ENCODE measurements at regions not wholly inside any gene's neighbourhood (a gene's known extent, or its start where the extent isn't known, plus 50 kb on each side); places are given as distances from the start of the nearest gene placed in this dataset.

GRCh38 chr19:8893419-8893818, 61.2 kb downstream of the MBD3L1 start:
- H3K4me1 ChIP-seq: no peaks in the 10 kb centered on the region
- no peaks in the 10 kb centered on the region for H3K36me3 ChIP-seq
- TF ChIP-seq POLR2AphosphoS5 (IDR thresholded peaks at IDR 0.05) (no peak), CTCF (IDR thresholded peaks at IDR 0.05) (no peak), POLR2A (IDR thresholded peaks at IDR 0.05) (no peak)
- no peak for DNase-seq (ENCODE audit: low spot score in 2 of 2)
- no peak overlapping the region for H3K4me3 ChIP-seq
- intact Hi-C loops (cut with DNase I; ENCODE audit: low total_unique reads): no loop called here
- no peak overlapping the region for H3K27ac ChIP-seq
- no peaks in the 10 kb centered on the region for H3K9me3 ChIP-seq
- no peaks in the 10 kb centered on the region for H3K27me3 ChIP-seq

GRCh38 chr19:8897106-8897505, 64.9 kb downstream of the MBD3L1 start:
- no peaks in the 10 kb centered on the region for H3K9me3 ChIP-seq
- TF ChIP-seq POLR2AphosphoS5 (IDR thresholded peaks at IDR 0.05) (no peak), POLR2A (IDR thresholded peaks at IDR 0.05) (no peak), CTCF (IDR thresholded peaks at IDR 0.05) (no peak)
- intact Hi-C loops (cut with DNase I; ENCODE audit: low total_unique reads): no loop called here
- no peak overlapping the region for H3K27ac ChIP-seq
- no peak for DNase-seq (ENCODE audit: low spot score in 2 of 2)
- H3K4me3 ChIP-seq: no peak overlapping the region
- H3K4me1 ChIP-seq: no peaks in the 10 kb centered on the region
- H3K36me3 ChIP-seq: no peaks in the 10 kb centered on the region
- H3K27me3 ChIP-seq: no peaks in the 10 kb centered on the region

GRCh38 chr19:8899356-8899755, 67.2 kb downstream of the MBD3L1 start:
- intact Hi-C loops (cut with DNase I; ENCODE audit: low total_unique reads): no loop called here
- H3K27ac ChIP-seq: no peak overlapping the region
- H3K9me3 ChIP-seq: no peaks in the 10 kb centered on the region
- no peaks in the 10 kb centered on the region for H3K36me3 ChIP-seq
- TF ChIP-seq CTCF (IDR thresholded peaks at IDR 0.05): no peak
- TF ChIP-seq POLR2AphosphoS5 (IDR thresholded peaks at IDR 0.05): no peak
- TF ChIP-seq POLR2A (IDR thresholded peaks at IDR 0.05): no peak
- DNase-seq (ENCODE audit: low spot score in 2 of 2): no peak
- H3K4me1 ChIP-seq: no peaks in the 10 kb centered on the region
- H3K4me3 ChIP-seq: no peak overlapping the region
- H3K27me3 ChIP-seq: no peaks in the 10 kb centered on the region

- DNase-seq (ENCODE audit: low spot score in 2 of 2): no peak
- no peak for TF ChIP-seq CTCF (IDR thresholded peaks at IDR 0.05)
- TF ChIP-seq POLR2A (IDR thresholded peaks at IDR 0.05): no peak
- no peak for TF ChIP-seq POLR2AphosphoS5 (IDR thresholded peaks at IDR 0.05)
- Histone ChIP-seq H3K27me3 (no peaks in the 10 kb centered on the region), H3K27ac (no peak overlapping the region), H3K4me1 (no peaks in the 10 kb centered on the region), H3K36me3 (no peaks in the 10 kb centered on the region), H3K9me3 (no peaks in the 10 kb centered on the region), H3K4me3 (no peak overlapping the region)
- intact Hi-C loops (cut with DNase I; ENCODE audit: low total_unique reads): no loop called here
These were observed 68.2 kb downstream of the MBD3L1 start for GRCh38 chr19:8900421-8900820.

- Histone ChIP-seq H3K4me3 (no peak overlapping the region), H3K36me3 (no peaks in the 10 kb centered on the region), H3K27ac (no peak overlapping the region), H3K27me3 (no peaks in the 10 kb centered on the region), H3K4me1 (no peaks in the 10 kb centered on the region), H3K9me3 (no peaks in the 10 kb centered on the region)
- intact Hi-C loops (cut with DNase I; ENCODE audit: low total_unique reads): no loop called here
- no peak for DNase-seq (ENCODE audit: low spot score in 2 of 2)
- TF ChIP-seq POLR2A (IDR thresholded peaks at IDR 0.05) (no peak), CTCF (IDR thresholded peaks at IDR 0.05) (no peak), POLR2AphosphoS5 (IDR thresholded peaks at IDR 0.05) (no peak)
These were observed 70.3 kb downstream of the MBD3L1 start for GRCh38 chr19:8902520-8902919.

All from breast epithelium (tissue), 4 donors.